Sciatic nerve (tissue), 2 donors: ENCODE measurements at regions not wholly inside any gene's neighbourhood (a gene's known extent, or its start where the extent isn't known, plus 50 kb on each side); places are given as distances from the start of the nearest gene placed in this dataset.

ENCODE experiments used
- ATAC-seq: fragments of 200-7000 bp; cut with Tn5 transposase; one replicate; pipeline ENCODE4 v1.9.1; 2020; ENCODE audit warnings: mild to moderate bottlenecking, moderate library complexity
- DNase-seq: peaks from one replicate; pipeline ENCODE4 v3.0.0-alpha.2; 2020; ENCODE audit warnings: low spot score
- intact Hi-C: fragments of 100-400 bp; cut with DNase I; formaldehyde crosslinking; loops from one replicate; pipeline ENCODE4 v1.14.2; 2022
- donor health status: DM: no; HTN: no; CAD: no.
- donor health status: DM: no; HTN: no; CAD: no.

GRCh38 chr2:5826979-5827655, 134.9 kb downstream of the SOX11 start:
- intact Hi-C loops = no loop called here
- no peak for DNase-seq
- ATAC-seq = no peak

- intact Hi-C loops = no loop called here
- ATAC-seq (no peak), DNase-seq (no peak)
These were observed 142.3 kb downstream of the SOX11 start for GRCh38 chr2:5834501-5834900.

DNA sequence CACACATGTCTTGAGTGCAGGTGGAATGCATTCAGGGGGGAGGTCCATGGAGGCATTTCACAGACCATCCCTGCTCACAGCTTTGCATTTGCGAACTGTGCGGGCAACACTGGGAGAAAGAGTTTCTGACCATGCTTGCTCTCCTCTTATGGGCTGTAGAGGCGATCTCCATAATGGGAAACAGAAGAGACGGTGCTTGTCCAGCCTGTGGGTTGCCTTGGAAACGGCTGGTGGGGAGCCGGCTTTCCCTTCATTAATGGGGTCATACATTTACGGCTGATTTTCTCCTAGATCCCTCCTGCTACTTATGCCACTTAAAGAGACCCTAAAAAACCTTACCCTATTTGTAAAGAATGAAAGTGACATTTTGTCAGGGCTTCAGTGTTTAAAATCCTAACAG, 147.4 kb downstream of the SOX11 start:
- intact Hi-C loops = no loop called here
- ATAC-seq (no peak), DNase-seq (no peak)

- no peak for DNase-seq
- no peak for ATAC-seq
- intact Hi-C loops = no loop called here
These were observed 148.9 kb downstream of the SOX11 start for GRCh38 chr2:5841126-5841525.

DNA sequence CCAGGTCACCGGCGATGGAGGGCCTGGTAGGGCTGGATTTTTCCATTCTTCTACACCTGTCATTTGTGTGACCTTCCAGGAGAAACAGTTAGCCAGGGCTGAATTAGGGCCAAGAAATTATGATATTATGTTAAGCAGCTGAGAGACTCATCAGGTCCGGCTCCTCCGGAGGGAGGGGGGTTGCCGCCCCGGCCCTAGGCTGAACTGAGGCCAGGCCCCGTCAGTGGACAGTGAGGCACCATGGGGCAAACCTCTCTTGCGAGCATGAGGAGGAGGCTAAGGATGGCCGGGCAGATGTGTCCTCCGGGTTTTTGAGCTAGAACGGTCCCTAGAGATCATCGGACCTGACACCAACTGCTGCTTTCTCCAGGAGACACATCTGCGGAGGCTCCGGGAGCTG, 150.1 kb downstream of the SOX11 start:
- ATAC-seq = no peak

GRCh38 chr2:5845798-5846330, 153.7 kb downstream of the SOX11 start:
- intact Hi-C loops = no loop called here
- no peak for DNase-seq
- ATAC-seq = no peak

More for the DNA sequence above, 150.1 kb downstream of the SOX11 start:
- intact Hi-C loops = no loop called here
- no peak for DNase-seq

- intact Hi-C loops = no loop called here
- ATAC-seq (no peak), DNase-seq (no peak)
These were observed 154.7 kb downstream of the SOX11 start for GRCh38 chr2:5846881-5847280.

- ATAC-seq (no peak), DNase-seq (no peak)
- intact Hi-C loops = no loop called here
These were observed 157.4 kb downstream of the SOX11 start for GRCh38 chr2:5849562-5849961.

GRCh38 chr2:5851410-5851809, 159.2 kb downstream of the SOX11 start:
- ATAC-seq (no peak), DNase-seq (no peak)
- intact Hi-C loops = no loop called here

DNA sequence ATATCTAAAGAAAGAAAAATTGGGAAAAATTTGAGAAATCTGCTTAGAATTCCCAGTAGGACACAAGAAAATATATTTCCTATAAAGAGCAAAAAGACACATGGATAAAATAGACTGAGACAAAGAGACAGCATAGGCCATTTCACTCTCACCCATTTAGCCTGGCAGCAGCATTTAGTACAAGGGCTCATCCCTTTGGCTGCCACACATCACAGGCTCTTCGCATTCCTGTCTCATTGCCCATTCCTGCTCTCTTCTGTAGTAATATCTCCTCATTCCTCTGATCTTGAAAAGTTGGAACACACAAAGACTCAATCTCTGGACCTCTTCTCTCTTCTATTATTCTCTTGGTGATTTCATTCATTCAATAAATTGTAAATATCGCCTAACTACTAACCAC, 162.6 kb downstream of the SOX11 start:
- ATAC-seq = no peak
- no peak for DNase-seq
- intact Hi-C loops = no loop called here

GRCh38 chr2:5867056-5867455, 174.9 kb downstream of the SOX11 start:
- DNase-seq (no peak), ATAC-seq (no peak)

GRCh38 chr2:5868931-5869330, 176.7 kb downstream of the SOX11 start:
- intact Hi-C loops = no loop called here

More at GRCh38 chr2:5867056-5867455, 174.9 kb downstream of the SOX11 start:
- intact Hi-C loops = no loop called here

GRCh38 chr2:5869936-5870335, 177.8 kb downstream of the SOX11 start:
- intact Hi-C loops = no loop called here
- ATAC-seq (no peak), DNase-seq (no peak)

More at GRCh38 chr2:5868931-5869330, 176.7 kb downstream of the SOX11 start:
- DNase-seq = no peak
- ATAC-seq = no peak

GRCh38 chr2:5877360-5877759, 185.2 kb downstream of the SOX11 start:
- DNase-seq (no peak), ATAC-seq (no peak)
- intact Hi-C loops = no loop called here

GRCh38 chr2:5885451-5886173, 193.4 kb downstream of the SOX11 start:
- intact Hi-C loops = no loop called here
- ATAC-seq (no peak), DNase-seq (no peak)

GRCh38 chr2:5886462-5886861, 194.3 kb downstream of the SOX11 start:
- ATAC-seq (no peak), DNase-seq (no peak)
- intact Hi-C loops = no loop called here

DNA sequence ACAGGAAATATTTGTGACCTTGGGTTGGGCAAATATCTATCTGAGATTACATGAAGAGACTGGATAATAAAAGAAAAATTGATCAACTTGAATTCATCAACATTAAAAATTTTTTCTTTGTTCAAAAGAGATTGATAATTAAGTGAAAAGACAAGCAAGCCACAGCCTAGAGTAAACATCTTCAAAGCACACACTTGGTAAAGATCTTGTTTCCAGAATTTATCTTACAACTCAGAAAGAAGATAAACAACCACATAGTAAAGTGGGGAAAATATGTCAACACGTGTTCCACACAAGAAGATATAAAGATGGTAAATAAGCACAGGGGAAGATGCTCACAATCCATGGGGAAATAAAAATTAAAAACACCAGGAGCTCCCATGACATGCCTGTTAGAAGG, 195.9 kb downstream of the SOX11 start:
- DNase-seq (no peak), ATAC-seq (no peak)
- intact Hi-C loops = no loop called here

DNA sequence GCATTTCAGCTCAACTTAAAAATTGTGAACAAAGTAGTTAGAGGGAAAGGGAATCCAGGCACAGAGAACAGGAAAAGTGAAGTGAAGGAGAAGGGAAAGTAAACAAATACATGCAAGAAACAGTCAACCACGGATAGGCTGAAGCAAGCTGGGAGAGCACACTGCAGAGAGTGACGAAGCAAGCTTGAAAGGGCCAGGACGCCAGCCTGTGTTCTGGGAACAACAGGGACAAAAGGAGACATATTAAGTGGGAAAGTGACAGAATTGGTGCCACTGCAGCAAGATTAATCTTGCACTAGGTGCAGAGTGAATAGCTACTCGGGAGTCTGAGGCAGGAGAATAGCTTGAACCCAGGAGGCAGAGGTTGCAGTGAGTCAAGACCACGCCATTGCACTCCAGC, 197.3 kb downstream of the SOX11 start:
- intact Hi-C loops = no loop called here
- DNase-seq (no peak), ATAC-seq (no peak)

GRCh38 chr2:5894355-5894754, 202.2 kb downstream of the SOX11 start:
- ATAC-seq (no peak), DNase-seq (no peak)
- intact Hi-C loops = no loop called here

- ATAC-seq (no peak), DNase-seq (no peak)
- intact Hi-C loops = no loop called here
These were observed 203.1 kb downstream of the SOX11 start for GRCh38 chr2:5895284-5895683.

- intact Hi-C loops = no loop called here
- DNase-seq (no peak), ATAC-seq (no peak)
These were observed 205.1 kb downstream of the SOX11 start for GRCh38 chr2:5897249-5897648.
